Ovary (tissue), 3 donors: ENCODE measurements at regions not wholly inside any gene's neighbourhood (a gene's known extent, or its start where the extent isn't known, plus 50 kb on each side); places are given as distances from the start of the nearest gene placed in this dataset.

ENCODE experiments used
- POLR2A ChIP-seq: fragments of 450-650 bp; IDR thresholded peaks from one replicate; pipeline ENCODE4 v1.6.1; 2017; ENCODE audit warnings: antibody characterized with exemption, mild to moderate bottlenecking, moderate library complexity
- TF ChIP-seq, protein P1 (sequence below), 3 donors: fragments of 450-650 bp in 2 of 3; fragments of 200-600 bp in 1 of 3; IDR thresholded peaks; one replicate each; pipeline versions ENCODE4 v1.5.1 to v1.8.0; 2016 to 2022; ENCODE audit warnings: antibody characterized with exemption in 3 of 3, mild to moderate bottlenecking in 1 of 3
- donor health status: DM: no; HTN: no; CAD: no.

- TF ChIP-seq, protein P1, sequence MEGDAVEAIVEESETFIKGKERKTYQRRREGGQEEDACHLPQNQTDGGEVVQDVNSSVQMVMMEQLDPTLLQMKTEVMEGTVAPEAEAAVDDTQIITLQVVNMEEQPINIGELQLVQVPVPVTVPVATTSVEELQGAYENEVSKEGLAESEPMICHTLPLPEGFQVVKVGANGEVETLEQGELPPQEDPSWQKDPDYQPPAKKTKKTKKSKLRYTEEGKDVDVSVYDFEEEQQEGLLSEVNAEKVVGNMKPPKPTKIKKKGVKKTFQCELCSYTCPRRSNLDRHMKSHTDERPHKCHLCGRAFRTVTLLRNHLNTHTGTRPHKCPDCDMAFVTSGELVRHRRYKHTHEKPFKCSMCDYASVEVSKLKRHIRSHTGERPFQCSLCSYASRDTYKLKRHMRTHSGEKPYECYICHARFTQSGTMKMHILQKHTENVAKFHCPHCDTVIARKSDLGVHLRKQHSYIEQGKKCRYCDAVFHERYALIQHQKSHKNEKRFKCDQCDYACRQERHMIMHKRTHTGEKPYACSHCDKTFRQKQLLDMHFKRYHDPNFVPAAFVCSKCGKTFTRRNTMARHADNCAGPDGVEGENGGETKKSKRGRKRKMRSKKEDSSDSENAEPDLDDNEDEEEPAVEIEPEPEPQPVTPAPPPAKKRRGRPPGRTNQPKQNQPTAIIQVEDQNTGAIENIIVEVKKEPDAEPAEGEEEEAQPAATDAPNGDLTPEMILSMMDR (IDR thresholded peaks at IDR 0.05): no peak
- no peak for TF ChIP-seq POLR2A
Measured at GRCh38 chr4:41405464-41406112, 132.4 kb upstream of the LIMCH1 start.
